ENCODE measurements at regions not wholly inside any gene's neighbourhood (a gene's known extent, or its start where the extent isn't known, plus 50 kb on each side); places are given as distances from the start of the nearest gene placed in this dataset.

DNA sequence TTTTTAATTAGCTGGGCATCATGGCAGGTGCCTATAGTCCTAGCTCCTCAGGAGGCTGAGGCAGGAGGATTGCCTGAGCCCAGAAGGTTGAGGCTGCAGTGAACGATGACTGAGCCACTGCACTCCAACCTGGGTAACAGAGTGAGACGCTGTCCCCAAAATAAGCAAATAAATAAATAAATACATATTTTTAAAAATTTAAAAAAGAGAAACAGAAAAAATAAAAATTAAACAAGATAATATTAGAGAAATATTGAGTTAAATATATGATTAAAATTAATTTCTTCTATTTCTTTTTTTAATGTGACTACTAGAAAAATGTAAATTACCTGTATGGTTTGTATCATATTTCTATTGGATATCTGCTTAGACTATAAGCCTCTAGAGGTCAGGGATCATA is 59.3 kb upstream of the ATP1A1 start:
- DNase-seq (ENCODE audit: extremely low read depth, insufficient read length), result no peak
- H3K27me3 ChIP-seq (replicated peaks; ENCODE audit: control insufficient read depth, insufficient read depth, low read length), result no peaks in the 10 kb centered on the region
- no peaks in the 10 kb centered on the region for H3K36me3 ChIP-seq (ENCODE audit: control insufficient read depth, insufficient read depth, low read length)
- no peak overlapping the region for H3K4me3 ChIP-seq (replicated peaks; ENCODE audit: low read depth, low read length)
- no peak for TF ChIP-seq CTCF (IDR thresholded peaks at IDR 0.05; ENCODE audit: insufficient read depth, low read length, poor library complexity, severe bottlenecking)

- H3K27me3 ChIP-seq (replicated peaks; ENCODE audit: control insufficient read depth, insufficient read depth, low read length), result no peaks in the 10 kb centered on the region
- H3K36me3 ChIP-seq (ENCODE audit: control insufficient read depth, insufficient read depth, low read length), result no peaks in the 10 kb centered on the region
- no peak overlapping the region for H3K4me3 ChIP-seq (replicated peaks; ENCODE audit: low read depth, low read length)
- TF ChIP-seq CTCF (IDR thresholded peaks at IDR 0.05; ENCODE audit: insufficient read depth, low read length, poor library complexity, severe bottlenecking), result no peak
- no peak for DNase-seq (ENCODE audit: extremely low read depth, insufficient read length)
Measured at GRCh38 chr1:116314305-116314919, 58.6 kb upstream of the ATP1A1 start.

GRCh38 chr1:116316373-116316772 is 56.7 kb upstream of the ATP1A1 start:
- no peak for TF ChIP-seq CTCF (IDR thresholded peaks at IDR 0.05; ENCODE audit: insufficient read depth, low read length, poor library complexity, severe bottlenecking)
- H3K36me3 ChIP-seq (ENCODE audit: control insufficient read depth, insufficient read depth, low read length), result no peaks in the 10 kb centered on the region
- no peaks in the 10 kb centered on the region for H3K27me3 ChIP-seq (replicated peaks; ENCODE audit: control insufficient read depth, insufficient read depth, low read length)
- DNase-seq (ENCODE audit: extremely low read depth, insufficient read length), result no peak
- H3K4me3 ChIP-seq (replicated peaks; ENCODE audit: low read depth, low read length), result no peak overlapping the region

GRCh38 chr1:116318897-116319296 is 54.1 kb upstream of the ATP1A1 start:
- Histone ChIP-seq H3K36me3 (ENCODE audit: control insufficient read depth, insufficient read depth, low read length) (no peaks in the 10 kb centered on the region), H3K4me3 (replicated peaks; ENCODE audit: low read depth, low read length) (no peak overlapping the region), H3K27me3 (replicated peaks; ENCODE audit: control insufficient read depth, insufficient read depth, low read length) (no peaks in the 10 kb centered on the region)
- no peak for TF ChIP-seq CTCF (IDR thresholded peaks at IDR 0.05; ENCODE audit: insufficient read depth, low read length, poor library complexity, severe bottlenecking)
- DNase-seq (ENCODE audit: extremely low read depth, insufficient read length), result no peak

- H3K4me3 ChIP-seq (replicated peaks; ENCODE audit: low read depth, low read length), result no peak overlapping the region
- TF ChIP-seq CTCF (IDR thresholded peaks at IDR 0.05; ENCODE audit: insufficient read depth, low read length, poor library complexity, severe bottlenecking), result no peak
- DNase-seq (ENCODE audit: extremely low read depth, insufficient read length), result no peak
- no peaks in the 10 kb centered on the region for H3K27me3 ChIP-seq (replicated peaks; ENCODE audit: control insufficient read depth, insufficient read depth, low read length)
- no peaks in the 10 kb centered on the region for H3K36me3 ChIP-seq (ENCODE audit: control insufficient read depth, insufficient read depth, low read length)
Measured at GRCh38 chr1:116320874-116321273, 52.2 kb upstream of the ATP1A1 start.

GRCh38 chr1:116321766-116322175 is 51.3 kb upstream of the ATP1A1 start:
- DNase-seq (ENCODE audit: extremely low read depth, insufficient read length), result no peak
- Histone ChIP-seq H3K27me3 (replicated peaks; ENCODE audit: control insufficient read depth, insufficient read depth, low read length) (no peaks in the 10 kb centered on the region), H3K36me3 (ENCODE audit: control insufficient read depth, insufficient read depth, low read length) (no peaks in the 10 kb centered on the region), H3K4me3 (replicated peaks; ENCODE audit: low read depth, low read length) (no peak overlapping the region)
- TF ChIP-seq CTCF (IDR thresholded peaks at IDR 0.05; ENCODE audit: insufficient read depth, low read length, poor library complexity, severe bottlenecking), result no peak

Data from GM06990 (cell line).